ENCODE measurements at regions not wholly inside any gene's neighbourhood (a gene's known extent, or its start where the extent isn't known, plus 50 kb on each side); places are given as distances from the start of the nearest gene placed in this dataset.

DNA sequence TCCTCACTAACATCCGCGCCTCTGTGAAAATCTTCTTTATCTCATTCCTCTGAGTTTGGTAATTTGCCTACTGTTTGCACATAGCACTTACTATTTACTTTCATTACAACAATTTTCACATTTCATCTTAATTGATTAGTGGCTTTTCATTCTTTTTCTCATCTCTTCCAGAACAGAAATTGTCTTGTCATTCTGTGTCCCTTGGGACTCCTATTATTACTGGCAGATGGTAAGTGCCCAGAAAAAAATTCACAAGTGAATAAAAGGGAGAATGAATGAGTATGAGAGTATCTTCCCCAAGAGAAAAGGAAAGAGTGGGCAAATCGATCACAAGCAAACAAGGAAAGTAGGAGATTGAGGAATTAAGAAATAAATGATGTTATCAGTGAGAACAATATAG, 876.1 kb downstream of the TLE4 start:
- no peaks in the 10 kb centered on the region for H4K20me1 ChIP-seq (ENCODE audit: control insufficient read depth, insufficient read depth, low read depth, low read length)
- TF ChIP-seq EZH2phosphoT487 (IDR thresholded peaks at IDR 0.05; ENCODE audit: borderline replicate concordance, low read length): no peak
- TF ChIP-seq, protein P1, sequence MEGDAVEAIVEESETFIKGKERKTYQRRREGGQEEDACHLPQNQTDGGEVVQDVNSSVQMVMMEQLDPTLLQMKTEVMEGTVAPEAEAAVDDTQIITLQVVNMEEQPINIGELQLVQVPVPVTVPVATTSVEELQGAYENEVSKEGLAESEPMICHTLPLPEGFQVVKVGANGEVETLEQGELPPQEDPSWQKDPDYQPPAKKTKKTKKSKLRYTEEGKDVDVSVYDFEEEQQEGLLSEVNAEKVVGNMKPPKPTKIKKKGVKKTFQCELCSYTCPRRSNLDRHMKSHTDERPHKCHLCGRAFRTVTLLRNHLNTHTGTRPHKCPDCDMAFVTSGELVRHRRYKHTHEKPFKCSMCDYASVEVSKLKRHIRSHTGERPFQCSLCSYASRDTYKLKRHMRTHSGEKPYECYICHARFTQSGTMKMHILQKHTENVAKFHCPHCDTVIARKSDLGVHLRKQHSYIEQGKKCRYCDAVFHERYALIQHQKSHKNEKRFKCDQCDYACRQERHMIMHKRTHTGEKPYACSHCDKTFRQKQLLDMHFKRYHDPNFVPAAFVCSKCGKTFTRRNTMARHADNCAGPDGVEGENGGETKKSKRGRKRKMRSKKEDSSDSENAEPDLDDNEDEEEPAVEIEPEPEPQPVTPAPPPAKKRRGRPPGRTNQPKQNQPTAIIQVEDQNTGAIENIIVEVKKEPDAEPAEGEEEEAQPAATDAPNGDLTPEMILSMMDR (IDR thresholded peaks at IDR 0.05; ENCODE audit: low read depth, low read length, poor library complexity, severe bottlenecking): no peak
- no peak overlapping the region for H3K4me2 ChIP-seq (ENCODE audit: low read length)
- no peaks in the 10 kb centered on the region for H3K9me2 ChIP-seq (replicated peaks; ENCODE audit: control insufficient read depth, low read length)
- H3K36me3 ChIP-seq (ENCODE audit: control insufficient read depth, low read length): no peaks in the 10 kb centered on the region
- H3K4me3 ChIP-seq (ENCODE audit: low read length): no peak overlapping the region
- no peaks in the 10 kb centered on the region for H3K4me1 ChIP-seq (ENCODE audit: control insufficient read depth, low read length)
- no peaks in the 10 kb centered on the region for H3K79me2 ChIP-seq (ENCODE audit: control insufficient read depth, low read length)
- no peak overlapping the region for H3K27ac ChIP-seq (ENCODE audit: low read depth, low read length)
- no peaks in the 10 kb centered on the region for H3K27me3 ChIP-seq (ENCODE audit: control insufficient read depth, low read length)
- H3K9me3 ChIP-seq (ENCODE audit: control insufficient read depth, insufficient read depth, low read length): no peaks in the 10 kb centered on the region
- H3F3A ChIP-seq (ENCODE audit: control insufficient read depth, insufficient read depth): no peaks in the 10 kb centered on the region

DNA sequence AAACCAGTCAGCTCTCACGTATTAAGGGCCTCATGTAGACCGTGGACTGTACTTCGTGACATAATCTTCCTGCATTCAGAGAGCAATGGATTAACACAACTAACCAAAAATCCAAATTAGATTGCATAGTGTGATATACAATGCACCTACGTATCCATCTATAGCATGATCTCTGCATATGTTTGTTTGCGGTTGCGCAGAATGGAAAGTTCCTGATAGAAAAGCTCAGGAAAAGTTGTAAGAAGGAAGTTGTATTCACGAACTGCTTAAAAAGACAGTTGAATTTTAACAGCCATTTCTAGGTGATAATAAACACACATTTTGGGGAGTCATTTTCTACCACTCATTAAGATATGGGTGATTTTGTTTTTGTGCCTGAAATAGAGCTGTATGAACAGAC, 869.0 kb downstream of the TLE4 start:
- no peaks in the 10 kb centered on the region for H3K4me1 ChIP-seq (ENCODE audit: control insufficient read depth, low read length)
- H3K4me2 ChIP-seq (ENCODE audit: low read length): no peak overlapping the region
- H4K20me1 ChIP-seq (ENCODE audit: control insufficient read depth, insufficient read depth, low read depth, low read length): no peaks in the 10 kb centered on the region
- no peaks in the 10 kb centered on the region for H3K79me2 ChIP-seq (ENCODE audit: control insufficient read depth, low read length)
- TF ChIP-seq EZH2phosphoT487 (IDR thresholded peaks at IDR 0.05; ENCODE audit: borderline replicate concordance, low read length): no peak
- TF ChIP-seq, protein P1 (IDR thresholded peaks at IDR 0.05; ENCODE audit: low read depth, low read length, poor library complexity, severe bottlenecking): no peak
- H3K4me3 ChIP-seq (ENCODE audit: low read length): no peak overlapping the region
- H3K9me3 ChIP-seq (ENCODE audit: control insufficient read depth, insufficient read depth, low read length): no peaks in the 10 kb centered on the region
- H3K36me3 ChIP-seq (ENCODE audit: control insufficient read depth, low read length): no peaks in the 10 kb centered on the region
- H3K27me3 ChIP-seq (ENCODE audit: control insufficient read depth, low read length): no peaks in the 10 kb centered on the region
- H3K27ac ChIP-seq (ENCODE audit: low read depth, low read length): no peak overlapping the region
- no peaks in the 10 kb centered on the region for H3K9me2 ChIP-seq (replicated peaks; ENCODE audit: control insufficient read depth, low read length)
- H3F3A ChIP-seq (ENCODE audit: control insufficient read depth, insufficient read depth): no peaks in the 10 kb centered on the region

DNA sequence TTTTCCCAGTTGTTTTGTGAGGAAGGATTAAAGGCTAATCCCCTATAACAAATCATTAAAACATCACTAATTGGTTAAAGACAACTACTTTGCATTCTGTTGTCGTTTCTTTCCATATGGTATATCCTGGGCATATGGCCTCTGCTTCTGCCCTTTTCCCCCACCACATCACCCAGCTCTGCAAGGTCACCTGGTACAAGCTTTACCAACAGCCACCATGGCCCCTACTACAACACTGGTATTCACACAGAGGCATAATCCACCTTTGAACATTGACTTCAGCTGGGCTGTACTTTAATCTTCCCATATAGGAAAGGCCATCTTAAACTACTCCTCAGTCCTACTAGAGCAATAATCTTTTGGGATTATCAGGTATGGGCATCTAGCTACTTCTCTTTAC, 866.1 kb downstream of the TLE4 start:
- Histone ChIP-seq H3K27ac (ENCODE audit: low read depth, low read length) (no peak overlapping the region), H3K79me2 (ENCODE audit: control insufficient read depth, low read length) (no peaks in the 10 kb centered on the region), H3K4me1 (ENCODE audit: control insufficient read depth, low read length) (no peaks in the 10 kb centered on the region), H3K9me3 (ENCODE audit: control insufficient read depth, insufficient read depth, low read length) (no peaks in the 10 kb centered on the region), H3K4me3 (ENCODE audit: low read length) (no peak overlapping the region), H4K20me1 (ENCODE audit: control insufficient read depth, insufficient read depth, low read depth, low read length) (no peaks in the 10 kb centered on the region), H3F3A (ENCODE audit: control insufficient read depth, insufficient read depth) (no peaks in the 10 kb centered on the region), H3K9me2 (replicated peaks; ENCODE audit: control insufficient read depth, low read length) (no peaks in the 10 kb centered on the region; the same call in 1 of the 2 replicates), H3K4me2 (ENCODE audit: low read length) (no peak overlapping the region), H3K27me3 (ENCODE audit: control insufficient read depth, low read length) (no peaks in the 10 kb centered on the region), H3K36me3 (ENCODE audit: control insufficient read depth, low read length) (no peaks in the 10 kb centered on the region)
- no peak for TF ChIP-seq EZH2phosphoT487 (IDR thresholded peaks at IDR 0.05; ENCODE audit: borderline replicate concordance, low read length)
- TF ChIP-seq, protein P1 (IDR thresholded peaks at IDR 0.05; ENCODE audit: low read depth, low read length, poor library complexity, severe bottlenecking): no peak
